Sigmoid colon (tissue), 6 donors: ENCODE measurements at regions not wholly inside any gene's neighbourhood (a gene's known extent, or its start where the extent isn't known, plus 50 kb on each side); places are given as distances from the start of the nearest gene placed in this dataset.

Experiments
- DNase-seq: peaks from one replicate; pipeline ENCODE4 v3.0.0-alpha.2; 2019
- H3K27ac ChIP-seq, 4 donors: fragments of 200-600 bp; sonication (generic); one replicate each; pipeline ENCODE4 v1.5.1; 2016 to 2019; ENCODE audit warnings: mild to moderate bottlenecking in 1 of 4
- H3K27me3 ChIP-seq, 3 donors: fragments of 200-600 bp; sonication (generic); one replicate each; pipeline ENCODE4 v1.5.1; 2019; ENCODE audit warnings: mild to moderate bottlenecking in 1 of 3
- H3K36me3 ChIP-seq, 4 donors: fragments of 200-600 bp; sonication (generic); one replicate each; pipeline ENCODE4 v1.5.1; 2016 to 2019
- H3K4me1 ChIP-seq, 4 donors: fragments of 200-600 bp; sonication (generic); one replicate each; pipeline ENCODE4 v1.5.1; 2017 to 2019
- H3K4me3 ChIP-seq, 4 donors: fragments of 200-600 bp; sonication (generic); one replicate each; pipeline ENCODE4 v1.5.1; 2017 to 2019; ENCODE audit warnings: mild to moderate bottlenecking in 2 of 4, moderate library complexity in 1 of 4
- H3K9me3 ChIP-seq, 4 donors: fragments of 200-600 bp in 3 of 4; sonication (generic) in 3 of 4; one replicate each; pipeline versions ENCODE4 v1.5.1 to v1.6.1; 2013 to 2019
- EP300 ChIP-seq, 4 donors: sonication (generic); formaldehyde crosslinking; IDR thresholded peaks; one replicate each; pipeline ENCODE4 v1.6.1; 2017; ENCODE audit warnings: antibody characterized with exemption in 4 of 4
- POLR2A ChIP-seq, 2 donors: fragments of 450-650 bp; IDR thresholded peaks; one replicate each; pipeline ENCODE4 v1.6.1; 2016; ENCODE audit warnings: antibody characterized with exemption in 2 of 2, mild to moderate bottlenecking in 2 of 2, moderate library complexity in 2 of 2
- POLR2AphosphoS5 ChIP-seq, 4 donors: sonication (generic); formaldehyde crosslinking; IDR thresholded peaks; one replicate each; pipeline ENCODE4 v1.6.1; 2017; ENCODE audit warnings: antibody characterized with exemption in 4 of 4
- WGBS, 2 donors: extraction: QIAGEN DNeasy Blood & Tissue Kit; methylation state at CpG; one replicate each; pipeline ENCODE4 v1.1.7; 2013; 5-methylcytosine and 5-hydroxymethylcytosine counted together
- intact Hi-C: fragments of 100-400 bp; cut with DNase I; formaldehyde crosslinking; loops from one replicate; pipeline ENCODE4 v1.15.1; 2023
- TF ChIP-seq, protein P1 (sequence below), 4 experiments: fragments of 450-650 bp in 3 of 4; fragments of 200-600 bp in 1 of 4; IDR thresholded peaks; one replicate each; pipeline ENCODE4 v1.5.1; 2016 to 2019; ENCODE audit warnings: antibody characterized with exemption in 4 of 4, mild to moderate bottlenecking in 3 of 4, moderate library complexity in 2 of 4
- donor health status: healthy with polysubstance abuse.
- donor health status: healthy.

DNA sequence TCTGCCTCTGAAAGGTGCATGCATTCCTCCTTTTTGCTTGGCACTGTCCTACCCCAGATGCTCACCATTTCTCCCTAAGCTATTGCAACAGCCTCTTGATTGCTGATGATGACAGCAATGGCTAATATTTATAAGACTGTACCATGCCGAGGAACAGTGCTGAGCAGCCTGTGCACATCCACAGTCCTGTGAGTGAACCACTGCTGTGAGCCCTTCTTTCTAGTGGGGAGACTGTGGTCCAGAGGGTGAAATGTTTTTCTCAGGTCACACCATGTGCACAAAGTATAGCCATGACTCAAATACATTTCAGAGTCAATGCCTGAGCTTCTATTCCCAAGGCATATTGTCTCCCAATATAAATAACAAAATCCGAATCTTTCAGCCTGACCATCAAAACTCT lies 231.2 kb upstream of the LRTM1 start:
- H3K27me3 ChIP-seq, result no peaks in the 10 kb centered on the region
- TF ChIP-seq POLR2A (IDR thresholded peaks at IDR 0.05) (no peak), POLR2AphosphoS5 (IDR thresholded peaks at IDR 0.05) (no peak), EP300 (IDR thresholded peaks at IDR 0.05) (no peak)
- TF ChIP-seq, protein P1, sequence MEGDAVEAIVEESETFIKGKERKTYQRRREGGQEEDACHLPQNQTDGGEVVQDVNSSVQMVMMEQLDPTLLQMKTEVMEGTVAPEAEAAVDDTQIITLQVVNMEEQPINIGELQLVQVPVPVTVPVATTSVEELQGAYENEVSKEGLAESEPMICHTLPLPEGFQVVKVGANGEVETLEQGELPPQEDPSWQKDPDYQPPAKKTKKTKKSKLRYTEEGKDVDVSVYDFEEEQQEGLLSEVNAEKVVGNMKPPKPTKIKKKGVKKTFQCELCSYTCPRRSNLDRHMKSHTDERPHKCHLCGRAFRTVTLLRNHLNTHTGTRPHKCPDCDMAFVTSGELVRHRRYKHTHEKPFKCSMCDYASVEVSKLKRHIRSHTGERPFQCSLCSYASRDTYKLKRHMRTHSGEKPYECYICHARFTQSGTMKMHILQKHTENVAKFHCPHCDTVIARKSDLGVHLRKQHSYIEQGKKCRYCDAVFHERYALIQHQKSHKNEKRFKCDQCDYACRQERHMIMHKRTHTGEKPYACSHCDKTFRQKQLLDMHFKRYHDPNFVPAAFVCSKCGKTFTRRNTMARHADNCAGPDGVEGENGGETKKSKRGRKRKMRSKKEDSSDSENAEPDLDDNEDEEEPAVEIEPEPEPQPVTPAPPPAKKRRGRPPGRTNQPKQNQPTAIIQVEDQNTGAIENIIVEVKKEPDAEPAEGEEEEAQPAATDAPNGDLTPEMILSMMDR (IDR thresholded peaks at IDR 0.05), result no peak
- no peak for DNase-seq
- H3K9me3 ChIP-seq, result no peaks in the 10 kb centered on the region
- H3K4me3 ChIP-seq, result no peak overlapping the region
- intact Hi-C loops, result no loop called here
- no peaks in the 10 kb centered on the region for H3K36me3 ChIP-seq
- peaks cover 0 to 5% (median 0%) of the 10 kb centered on the region in 4 donors for H3K4me1 ChIP-seq
- WGBS, 2 donors, result 86 to 87% methylated on average over 2 of the region's 2 CpGs
- no peak overlapping the region for H3K27ac ChIP-seq

DNA sequence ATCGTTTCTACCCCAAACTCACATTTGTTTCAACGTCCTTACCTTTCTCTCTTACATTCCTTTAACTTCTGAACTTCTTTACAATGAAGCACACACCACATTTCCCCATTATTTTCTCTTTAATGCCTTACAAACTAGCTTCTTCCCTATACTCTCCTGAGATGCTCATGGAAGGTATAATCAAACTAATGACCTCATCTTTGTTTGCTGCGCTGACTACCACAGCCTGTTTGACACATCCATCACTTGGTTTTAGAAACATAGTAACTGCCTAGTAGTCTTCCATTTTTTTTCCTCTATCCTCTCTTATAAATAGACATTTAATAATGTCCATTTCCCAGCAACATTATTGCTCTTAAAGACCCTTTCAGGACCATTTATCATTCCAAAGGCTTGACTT lies 230.5 kb upstream of the LRTM1 start:
- no peaks in the 10 kb centered on the region for H3K36me3 ChIP-seq
- WGBS, 2 donors, result 67 to 71% methylated on average over 3 of the region's 3 CpGs
- intact Hi-C loops, result no loop called here

GRCh38 chr3:55157731-55158130 lies 229.9 kb upstream of the LRTM1 start:
- Histone ChIP-seq H3K4me1 (peaks cover 0 to 5% (median 0%) of the 10 kb centered on the region in 4 donors), H3K9me3 (no peaks in the 10 kb centered on the region), H3K27me3 (no peaks in the 10 kb centered on the region), H3K36me3 (no peaks in the 10 kb centered on the region), H3K27ac (no peak overlapping the region), H3K4me3 (no peak overlapping the region)
- no peak for DNase-seq
- TF ChIP-seq EP300 (IDR thresholded peaks at IDR 0.05) (no peak), POLR2A (IDR thresholded peaks at IDR 0.05) (no peak), POLR2AphosphoS5 (IDR thresholded peaks at IDR 0.05) (no peak)
- TF ChIP-seq, protein P1 (IDR thresholded peaks at IDR 0.05), result no peak
- 74 to 78% methylated on average over 1 of the region's 1 CpG for WGBS, 2 donors
- intact Hi-C loops, result no loop called here

More for the DNA sequence above, 230.5 kb upstream of the LRTM1 start:
- Histone ChIP-seq H3K4me1 (peaks cover 0 to 5% (median 0%) of the 10 kb centered on the region in 4 donors), H3K9me3 (no peaks in the 10 kb centered on the region), H3K27ac (no peak overlapping the region), H3K4me3 (no peak overlapping the region), H3K27me3 (no peaks in the 10 kb centered on the region)
- TF ChIP-seq EP300 (IDR thresholded peaks at IDR 0.05), result no peak
- TF ChIP-seq, protein P1 (IDR thresholded peaks at IDR 0.05), result no peak
- DNase-seq, result no peak

GRCh38 chr3:55156851-55157650 lies 229.2 kb upstream of the LRTM1 start:
- no peak for DNase-seq
- no peak overlapping the region for H3K4me3 ChIP-seq
- TF ChIP-seq EP300 (IDR thresholded peaks at IDR 0.05), result no peak
- TF ChIP-seq POLR2AphosphoS5 (IDR thresholded peaks at IDR 0.05), result no peak
- TF ChIP-seq, protein P1 (IDR thresholded peaks at IDR 0.05), result no peak
- TF ChIP-seq POLR2A (IDR thresholded peaks at IDR 0.05), result no peak
- no peaks in the 10 kb centered on the region for H3K36me3 ChIP-seq
- intact Hi-C loops, result no loop called here
- H3K27ac ChIP-seq, result no peak overlapping the region
- WGBS, 2 donors, result 86 to 87% methylated on average over 9 of the region's 9 CpGs
- peaks cover 0 to 5% (median 0%) of the 10 kb centered on the region in 4 donors for H3K4me1 ChIP-seq
- no peaks in the 10 kb centered on the region for H3K9me3 ChIP-seq
- H3K27me3 ChIP-seq, result no peaks in the 10 kb centered on the region
